Head of caudate nucleus (tissue), 42 donors: ENCODE measurements at regions not wholly inside any gene's neighbourhood (a gene's known extent, or its start where the extent isn't known, plus 50 kb on each side); places are given as distances from the start of the nearest gene placed in this dataset.
"Not testable (repeated sequence)": the region's sequence is repeated elsewhere in the genome, so short reads cannot be mapped to it uniquely, and the experiment has no call there.

Source experiments
- DNase-seq, 42 donors: peaks; one replicate each; pipeline versions ENCODE4 v3.0.0 to v3.0.0-alpha.2; 2020 to 2021; ENCODE audit warnings: mixed read lengths in 7 of 42
- intact Hi-C: fragments of 100-400 bp; cut with DNase I; formaldehyde crosslinking; loops from one replicate; pipeline ENCODE4 v1.15.0; 2022

DNA sequence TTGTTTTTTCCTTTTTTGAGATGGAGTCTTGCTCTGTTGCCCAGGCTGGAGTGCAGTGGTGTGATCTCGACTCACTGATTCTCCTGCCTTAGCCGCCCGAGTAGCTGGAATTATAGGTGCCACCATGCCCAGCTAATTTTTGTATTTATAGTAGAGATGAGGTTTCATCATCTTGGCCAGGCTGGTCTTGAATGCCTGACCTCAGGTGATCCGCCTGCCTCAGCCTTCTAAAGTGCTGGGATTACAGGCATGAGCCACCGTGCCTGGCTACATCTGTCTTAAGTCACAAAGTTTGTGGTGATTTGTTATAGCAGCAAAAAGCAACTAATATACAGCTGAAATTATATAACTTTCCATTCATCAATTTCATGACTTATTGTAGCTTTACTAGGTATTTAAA lies 198.2 kb downstream of the JCAD start:
- DNase-seq, intact Hi-C loops: not testable (repeated sequence)

- intact Hi-C loops: no loop called here
- no peak for DNase-seq
These were observed 199.2 kb downstream of the JCAD start for GRCh38 chr10:29860166-29860565.

GRCh38 chr10:29859521-29860130 lies 199.8 kb downstream of the JCAD start:
- intact Hi-C loops: no loop called here
- no peak for DNase-seq

DNA sequence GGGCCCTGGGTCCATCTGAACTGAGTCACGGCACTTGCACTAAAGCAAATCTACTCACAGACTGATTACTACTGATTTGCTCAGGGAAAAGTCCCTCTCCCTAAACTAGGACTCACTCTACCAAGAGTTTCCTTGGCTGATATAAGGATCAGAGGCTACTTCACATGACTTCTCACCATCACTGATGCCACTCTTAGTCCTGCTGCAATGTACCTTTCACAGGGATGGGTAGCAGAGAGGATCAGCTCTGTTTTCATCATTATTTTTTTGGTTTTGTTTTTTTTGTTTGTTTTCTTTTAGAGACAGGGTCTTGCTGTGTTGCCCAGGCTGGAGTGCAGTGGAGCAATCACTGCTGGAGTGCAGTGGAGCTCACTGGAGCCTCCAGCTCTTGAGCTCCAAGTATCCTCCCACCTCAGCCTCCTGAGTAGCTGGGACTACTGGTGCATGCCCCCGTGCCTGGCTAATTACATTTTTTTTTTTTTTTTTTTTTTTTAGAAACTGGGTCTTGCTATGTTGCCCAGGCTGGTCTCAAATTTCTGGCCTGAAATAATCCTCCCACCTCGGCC lies 200.6 kb downstream of the JCAD start:
- DNase-seq: no peak
- intact Hi-C loops: no loop called here

- intact Hi-C loops: no loop called here
- peak in 16 of 42 donors; percentile 2 to 54 (median 16) for DNase-seq
These were observed 201.3 kb downstream of the JCAD start for GRCh38 chr10:29857843-29858701.

DNA sequence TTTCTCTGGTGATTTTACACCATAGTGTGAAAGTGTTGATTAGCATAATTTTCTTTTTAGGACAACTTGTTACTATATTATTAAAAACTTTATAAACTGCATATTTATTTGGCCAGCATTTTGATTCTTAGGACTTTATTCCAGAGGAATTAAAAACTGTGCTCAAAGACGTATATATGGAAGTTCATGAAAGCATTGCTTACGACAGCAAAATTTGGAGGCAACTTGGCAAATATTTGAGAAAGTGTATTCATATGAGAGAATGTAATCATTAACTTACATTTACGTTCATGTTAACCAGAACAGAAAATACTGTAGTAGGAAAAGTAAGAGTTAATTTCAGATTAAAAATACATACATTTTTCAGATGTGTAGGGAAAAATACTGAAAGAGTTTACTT lies 203.1 kb downstream of the JCAD start:
- no peak for DNase-seq
- intact Hi-C loops: no loop called here

DNA sequence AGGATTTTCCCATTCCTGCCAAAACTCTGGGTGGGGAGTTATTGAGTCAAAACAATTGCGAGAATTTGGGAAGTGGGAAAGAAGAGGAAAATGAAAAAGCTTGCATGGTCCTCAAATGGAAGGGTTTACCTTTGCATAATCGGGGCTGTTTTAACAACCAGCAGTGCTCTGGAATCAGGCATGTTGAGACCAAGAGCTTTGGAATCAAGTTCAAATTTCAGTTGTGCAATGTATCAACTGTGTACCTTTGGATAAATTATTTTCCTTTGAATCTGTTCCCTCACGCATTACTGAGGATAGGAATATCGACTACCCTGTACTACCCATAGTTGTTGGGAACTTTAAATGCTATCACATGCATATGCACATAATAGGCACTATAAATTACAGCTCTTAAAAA lies 205.5 kb downstream of the JCAD start:
- intact Hi-C loops: no loop called here
- DNase-seq: no peak

- intact Hi-C loops: no loop called here
- DNase-seq: no peak
These were observed 208.1 kb downstream of the JCAD start for GRCh38 chr10:29851241-29851640.

GRCh38 chr10:29850371-29850770 lies 209.0 kb downstream of the JCAD start:
- DNase-seq: no peak
- intact Hi-C loops: no loop called here

DNA sequence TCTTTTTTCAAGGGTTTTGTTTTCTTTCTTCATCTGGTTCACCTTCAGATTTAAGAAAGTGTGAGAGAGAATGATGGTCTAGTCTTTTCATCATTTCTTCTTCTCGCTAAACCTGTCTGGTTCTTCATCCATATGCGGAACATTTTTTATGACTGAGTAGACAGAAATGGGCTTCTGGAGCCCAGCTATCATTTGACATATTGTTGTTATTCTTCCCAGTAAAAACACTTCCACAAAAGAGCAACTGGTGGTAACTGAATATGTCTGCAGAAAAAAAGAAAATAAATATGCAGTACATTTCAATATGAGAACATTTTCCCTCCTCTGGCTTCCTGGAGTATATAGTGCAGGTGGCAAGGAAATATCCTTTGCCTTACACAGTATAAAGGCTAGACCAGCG lies 209.5 kb downstream of the JCAD start:
- DNase-seq: no peak
- intact Hi-C loops: no loop called here

DNA sequence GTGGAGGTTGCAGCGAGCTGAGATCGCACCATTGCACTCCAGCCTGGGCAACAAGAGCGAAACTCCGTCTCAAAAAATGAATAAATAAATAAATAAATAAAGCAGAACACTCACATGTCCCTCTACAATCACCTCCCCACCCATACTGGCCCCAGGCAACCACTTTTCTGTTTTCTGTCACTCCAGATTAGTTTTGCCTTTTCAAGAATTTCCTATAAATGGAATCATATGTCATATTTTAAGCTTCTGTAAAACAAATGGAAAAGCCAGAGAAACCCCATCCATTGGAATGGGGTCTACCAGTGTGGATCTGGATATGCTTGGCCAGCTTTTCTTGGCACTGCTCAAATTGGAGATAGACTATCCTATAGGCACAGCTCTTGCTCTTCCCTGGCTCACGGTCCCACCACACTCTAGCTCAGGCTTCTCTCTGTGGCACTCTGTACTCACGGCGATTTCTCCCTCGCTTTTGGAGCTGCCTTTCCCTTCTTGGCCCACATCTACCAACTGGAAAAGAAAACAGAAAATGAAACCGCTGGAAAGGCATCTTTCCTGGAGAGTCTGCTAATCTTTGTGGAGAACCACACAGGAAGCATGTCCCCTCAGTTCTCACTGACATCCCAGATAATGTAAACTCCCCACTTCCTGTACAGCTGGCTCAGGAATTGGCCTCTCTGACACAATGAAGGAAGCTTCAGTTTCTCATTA lies 210.1 kb downstream of the JCAD start:
- intact Hi-C loops: no loop called here
- no peak for DNase-seq

GRCh38 chr10:29846881-29847280 lies 212.1 kb upstream of the SVIL start:
- intact Hi-C loops: no loop called here
- no peak for DNase-seq

GRCh38 chr10:29845166-29845565 lies 210.4 kb upstream of the SVIL start:
- intact Hi-C loops: no loop called here
- no peak for DNase-seq

DNA sequence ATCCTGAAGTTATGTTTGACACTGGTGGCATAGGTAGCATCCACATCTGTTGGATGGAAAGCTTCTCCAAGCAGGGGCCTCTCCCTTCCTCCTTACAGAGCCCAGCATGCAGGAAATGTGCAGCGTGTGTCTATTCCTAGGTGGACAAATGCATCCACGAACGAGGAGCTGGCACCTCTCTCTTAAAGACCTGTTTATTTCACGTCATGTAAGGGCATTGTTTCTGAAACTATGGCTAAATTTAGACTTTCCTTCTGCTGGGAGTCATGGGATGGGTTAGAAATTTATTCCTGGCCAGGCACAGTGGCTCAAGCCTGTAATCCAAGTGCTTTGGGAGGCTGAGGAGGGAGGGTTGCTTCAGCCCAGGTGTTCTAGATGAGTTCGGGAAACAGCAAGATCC lies 208.4 kb upstream of the SVIL start:
- no peak for DNase-seq
- intact Hi-C loops: no loop called here

DNA sequence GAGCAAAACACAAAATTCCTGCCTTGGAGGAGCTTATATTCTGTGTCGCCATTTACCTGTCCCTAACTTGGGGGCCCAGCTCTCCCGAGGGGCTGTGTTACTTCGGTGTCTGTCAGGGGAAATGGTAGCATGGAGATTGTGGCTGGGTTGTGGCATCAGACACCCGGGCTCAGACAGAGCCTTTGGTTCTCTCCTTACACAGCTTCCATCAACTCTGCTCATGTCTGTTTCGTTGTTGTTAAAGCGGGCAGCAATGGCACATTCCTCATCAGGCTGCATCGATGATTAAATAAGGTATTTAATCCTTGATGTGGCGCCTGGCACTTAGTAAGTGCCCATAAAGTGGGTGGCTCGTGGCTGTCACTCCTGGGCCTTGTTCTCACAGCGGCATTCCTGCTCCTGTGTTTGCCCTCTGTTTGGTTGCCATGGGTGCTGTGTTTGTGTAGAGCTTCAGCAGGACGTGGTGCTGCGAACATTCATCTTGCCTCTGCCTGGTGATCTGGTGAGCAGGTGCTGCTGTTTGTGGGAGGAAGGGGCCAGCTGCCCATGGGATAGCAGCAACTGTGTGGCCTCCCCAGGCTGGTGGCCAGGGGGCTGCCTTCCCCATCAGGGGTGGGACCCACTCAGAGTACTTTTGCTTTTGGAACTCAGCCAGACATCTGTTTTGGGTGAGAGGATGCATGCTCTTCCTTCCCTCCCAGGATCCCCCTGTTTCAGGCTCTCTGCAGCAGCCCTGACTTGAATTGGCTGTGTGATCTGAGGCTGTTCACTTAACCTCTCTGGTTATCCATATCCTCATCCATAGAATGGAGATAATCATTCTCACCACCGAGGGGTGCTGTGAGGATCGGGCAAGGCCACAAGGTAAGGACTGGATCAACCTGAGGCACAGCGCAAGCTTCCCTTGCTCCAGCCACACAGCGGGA lies 207.2 kb upstream of the SVIL start:
- no peak for DNase-seq
- intact Hi-C loops: no loop called here

DNA sequence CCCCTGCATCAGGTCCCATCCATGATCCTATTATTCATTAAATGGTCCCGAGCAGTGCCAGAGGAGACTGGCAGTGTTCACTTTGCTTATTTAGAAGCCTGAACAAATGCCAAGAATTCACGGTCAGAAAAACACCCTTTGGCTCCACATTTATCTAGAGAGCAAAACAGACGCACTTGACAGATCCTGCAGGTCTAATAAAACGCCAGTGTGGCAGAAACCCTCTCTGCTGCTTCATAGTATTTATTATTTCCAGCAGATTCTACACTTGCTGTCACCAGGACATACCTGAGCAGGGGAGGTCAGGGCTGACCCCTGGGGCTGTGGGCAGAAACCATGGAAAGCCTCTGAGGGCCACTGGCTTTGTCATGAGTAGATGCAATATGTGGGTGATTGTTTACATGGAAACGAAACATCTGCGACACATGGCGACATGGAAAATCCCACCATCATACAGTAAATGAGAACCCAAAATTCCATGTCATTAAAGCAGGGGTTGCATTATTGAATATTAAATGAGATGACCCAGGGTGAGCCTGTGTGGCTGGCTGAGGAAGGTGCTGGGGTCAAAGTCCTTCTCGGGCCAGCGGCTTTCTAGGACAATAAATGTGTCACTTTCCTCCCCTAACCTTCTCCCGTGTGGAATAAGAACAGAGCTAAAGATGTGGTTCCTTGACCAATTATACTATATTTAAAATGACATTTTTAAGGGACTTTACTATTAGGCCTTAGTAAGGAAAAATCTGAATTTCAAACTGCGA lies 205.9 kb upstream of the SVIL start:
- no peak for DNase-seq
- intact Hi-C loops: no loop called here

DNA sequence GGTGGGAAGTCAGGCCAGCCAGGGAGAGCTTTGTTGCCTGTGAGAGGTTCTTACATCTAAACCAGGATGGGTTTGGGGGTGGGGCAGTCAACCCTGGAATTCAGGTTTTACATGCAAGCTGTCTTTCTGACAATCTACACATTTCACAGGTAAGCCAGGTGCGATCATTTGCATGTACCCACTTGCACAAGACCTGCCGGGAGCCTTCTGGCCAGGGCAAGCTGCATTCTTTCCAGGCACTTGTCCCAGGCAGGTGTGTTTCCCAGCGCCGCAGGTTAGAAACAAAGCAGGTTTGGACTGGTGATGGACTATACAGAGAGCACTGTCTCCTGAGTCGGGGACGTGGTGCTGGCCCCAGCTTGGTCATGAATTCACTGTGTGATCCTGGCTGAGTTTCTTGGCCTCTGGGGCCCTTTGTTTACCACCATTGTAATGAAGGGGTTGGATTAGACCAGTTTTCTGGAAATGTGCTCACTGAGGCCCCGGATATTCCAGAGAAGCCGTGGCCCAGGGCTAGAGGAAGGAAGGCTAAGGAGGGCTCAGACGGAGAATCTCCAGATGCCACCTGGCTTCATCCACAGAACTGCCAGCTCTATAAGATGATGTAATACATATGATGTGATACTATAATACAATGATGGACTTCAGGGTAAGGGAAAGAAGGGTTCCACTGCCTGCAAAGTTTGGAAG lies 205.2 kb upstream of the SVIL start:
- intact Hi-C loops: no loop called here
- no peak for DNase-seq

GRCh38 chr10:29838539-29838938 lies 203.8 kb upstream of the SVIL start:
- intact Hi-C loops: no loop called here
- DNase-seq: no peak
